ENCODE measurements at regions not wholly inside any gene's neighbourhood (a gene's known extent, or its start where the extent isn't known, plus 50 kb on each side); places are given as distances from the start of the nearest gene placed in this dataset.

DNA sequence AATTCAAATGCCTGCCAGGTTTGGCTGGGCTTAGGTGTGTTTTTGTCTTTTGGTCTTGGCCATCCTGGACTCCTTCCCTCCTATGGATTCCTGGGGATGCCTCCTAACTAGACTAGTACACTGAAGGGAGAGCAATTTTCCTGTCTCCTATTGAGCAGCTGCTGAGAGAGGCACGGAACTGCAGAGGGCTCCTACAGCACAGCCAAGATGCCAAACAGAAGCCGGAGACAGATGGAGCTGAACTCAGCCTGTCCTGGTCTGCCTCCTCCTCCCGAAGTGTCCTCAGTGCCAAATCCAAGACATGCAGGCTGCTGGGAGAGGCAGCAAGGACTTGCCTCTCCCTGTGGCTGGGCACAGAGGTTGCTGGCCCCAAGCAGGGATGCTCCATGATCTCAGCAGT is 256.6 kb upstream of the PROK2 start:
- TF ChIP-seq, protein P1, sequence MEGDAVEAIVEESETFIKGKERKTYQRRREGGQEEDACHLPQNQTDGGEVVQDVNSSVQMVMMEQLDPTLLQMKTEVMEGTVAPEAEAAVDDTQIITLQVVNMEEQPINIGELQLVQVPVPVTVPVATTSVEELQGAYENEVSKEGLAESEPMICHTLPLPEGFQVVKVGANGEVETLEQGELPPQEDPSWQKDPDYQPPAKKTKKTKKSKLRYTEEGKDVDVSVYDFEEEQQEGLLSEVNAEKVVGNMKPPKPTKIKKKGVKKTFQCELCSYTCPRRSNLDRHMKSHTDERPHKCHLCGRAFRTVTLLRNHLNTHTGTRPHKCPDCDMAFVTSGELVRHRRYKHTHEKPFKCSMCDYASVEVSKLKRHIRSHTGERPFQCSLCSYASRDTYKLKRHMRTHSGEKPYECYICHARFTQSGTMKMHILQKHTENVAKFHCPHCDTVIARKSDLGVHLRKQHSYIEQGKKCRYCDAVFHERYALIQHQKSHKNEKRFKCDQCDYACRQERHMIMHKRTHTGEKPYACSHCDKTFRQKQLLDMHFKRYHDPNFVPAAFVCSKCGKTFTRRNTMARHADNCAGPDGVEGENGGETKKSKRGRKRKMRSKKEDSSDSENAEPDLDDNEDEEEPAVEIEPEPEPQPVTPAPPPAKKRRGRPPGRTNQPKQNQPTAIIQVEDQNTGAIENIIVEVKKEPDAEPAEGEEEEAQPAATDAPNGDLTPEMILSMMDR (IDR thresholded peaks at IDR 0.05; ENCODE audit: insufficient read depth, low read length, poor library complexity, severe bottlenecking): no peak
- Histone ChIP-seq H3K27me3 (replicated peaks; ENCODE audit: control insufficient read depth, insufficient read depth, low read length) (no peaks in the 10 kb centered on the region), H3K4me3 (replicated peaks; ENCODE audit: low read depth, low read length) (no peak overlapping the region), H3K36me3 (ENCODE audit: control insufficient read depth, insufficient read depth, low read length) (no peaks in the 10 kb centered on the region)
- DNase-seq (ENCODE audit: extremely low read depth, insufficient read length): no peak

DNA sequence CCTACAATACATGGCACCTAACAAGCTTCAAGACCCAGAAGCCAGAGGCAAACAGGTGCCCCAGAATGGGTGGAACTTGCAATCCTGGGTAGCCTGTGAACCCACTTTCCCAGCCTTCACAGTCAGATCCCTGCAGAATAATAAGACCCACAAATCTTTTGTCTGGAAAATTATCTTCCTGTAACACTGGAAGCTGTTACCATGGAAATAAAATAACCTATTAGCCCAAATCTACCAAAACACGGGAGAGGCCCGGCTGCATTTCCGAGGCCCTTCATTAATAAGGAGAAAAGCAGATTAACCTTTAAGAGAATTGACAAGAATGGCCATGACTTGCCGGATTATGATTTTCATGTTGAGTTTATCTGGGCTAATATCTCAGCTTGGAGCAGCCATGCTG is 256.1 kb upstream of the PROK2 start:
- DNase-seq (ENCODE audit: extremely low read depth, insufficient read length): no peak
- Histone ChIP-seq H3K27me3 (replicated peaks; ENCODE audit: control insufficient read depth, insufficient read depth, low read length) (no peaks in the 10 kb centered on the region), H3K36me3 (ENCODE audit: control insufficient read depth, insufficient read depth, low read length) (no peaks in the 10 kb centered on the region), H3K4me3 (replicated peaks; ENCODE audit: low read depth, low read length) (no peak overlapping the region)
- TF ChIP-seq, protein P1 (IDR thresholded peaks at IDR 0.05; ENCODE audit: insufficient read depth, low read length, poor library complexity, severe bottlenecking): no peak

DNA sequence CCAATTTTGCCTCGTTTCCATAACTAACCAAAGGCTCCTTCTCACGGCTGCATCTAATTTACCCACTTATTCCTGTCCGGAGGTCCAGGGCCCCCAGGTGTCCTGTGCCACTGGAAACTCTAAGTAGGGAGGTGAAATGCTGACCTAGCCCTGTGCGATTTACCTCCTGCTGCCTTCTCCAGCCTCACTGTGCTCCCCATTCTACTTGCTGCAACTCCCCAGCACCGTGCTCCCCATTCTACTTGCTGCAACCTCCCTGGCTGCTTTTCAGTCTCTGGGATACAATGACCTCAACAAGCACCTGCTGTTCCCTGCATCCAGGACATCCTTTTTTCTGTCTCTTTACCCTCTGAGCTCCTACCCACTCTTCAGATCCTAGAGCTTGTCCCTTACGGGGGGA is 254.7 kb upstream of the PROK2 start:
- TF ChIP-seq, protein P1 (IDR thresholded peaks at IDR 0.05; ENCODE audit: insufficient read depth, low read length, poor library complexity, severe bottlenecking): no peak
- no peaks in the 10 kb centered on the region for H3K36me3 ChIP-seq (ENCODE audit: control insufficient read depth, insufficient read depth, low read length)
- no peak for DNase-seq (ENCODE audit: extremely low read depth, insufficient read length)
- H3K4me3 ChIP-seq (replicated peaks; ENCODE audit: low read depth, low read length): no peak overlapping the region
- no peaks in the 10 kb centered on the region for H3K27me3 ChIP-seq (replicated peaks; ENCODE audit: control insufficient read depth, insufficient read depth, low read length)

DNA sequence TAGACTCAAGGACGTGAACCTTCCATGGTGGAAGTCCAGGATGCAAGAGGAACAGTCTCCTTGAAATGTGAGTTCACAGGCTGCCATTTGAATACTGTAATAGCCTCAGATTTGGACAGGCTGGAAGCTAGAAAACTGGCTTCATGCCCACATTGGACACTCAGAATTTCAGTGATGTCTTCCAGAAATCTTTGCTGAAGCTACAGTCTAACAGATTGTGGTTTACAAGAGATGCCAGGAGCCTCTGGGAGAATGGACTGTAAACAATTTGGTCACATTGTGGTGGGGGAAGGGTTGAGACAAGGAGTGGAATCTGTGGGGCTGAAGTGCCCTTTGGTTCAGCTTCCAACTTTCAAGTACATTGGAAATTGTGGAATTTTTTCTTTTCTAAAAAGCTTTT is 252.0 kb upstream of the PROK2 start:
- Histone ChIP-seq H3K27me3 (replicated peaks; ENCODE audit: control insufficient read depth, insufficient read depth, low read length) (no peaks in the 10 kb centered on the region), H3K4me3 (replicated peaks; ENCODE audit: low read depth, low read length) (no peak overlapping the region), H3K36me3 (ENCODE audit: control insufficient read depth, insufficient read depth, low read length) (no peaks in the 10 kb centered on the region)
- TF ChIP-seq, protein P1 (IDR thresholded peaks at IDR 0.05; ENCODE audit: insufficient read depth, low read length, poor library complexity, severe bottlenecking): no peak
- no peak for DNase-seq (ENCODE audit: extremely low read depth, insufficient read length)

DNA sequence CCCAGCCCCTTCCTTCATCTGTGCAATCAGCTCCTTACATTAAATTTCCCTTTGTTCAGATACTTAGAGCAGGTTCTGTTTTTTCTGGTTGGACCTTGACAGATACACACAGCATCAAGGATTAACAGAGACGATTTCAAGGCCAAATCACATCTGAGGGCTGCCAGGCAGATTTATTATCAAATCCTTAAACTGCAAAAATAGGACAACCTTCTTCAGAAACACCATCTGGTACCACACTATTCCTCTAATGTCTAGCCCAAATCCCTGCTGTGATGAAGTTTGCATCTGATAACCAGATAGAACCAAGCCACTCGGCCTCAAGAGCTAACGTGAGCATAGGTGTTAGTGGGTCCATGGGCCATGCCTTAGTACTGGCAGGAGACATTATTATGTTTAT is 250.7 kb upstream of the PROK2 start:
- no peak for DNase-seq (ENCODE audit: extremely low read depth, insufficient read length)
- H3K36me3 ChIP-seq (ENCODE audit: control insufficient read depth, insufficient read depth, low read length): no peaks in the 10 kb centered on the region
- H3K4me3 ChIP-seq (replicated peaks; ENCODE audit: low read depth, low read length): no peak overlapping the region
- TF ChIP-seq, protein P1 (IDR thresholded peaks at IDR 0.05; ENCODE audit: insufficient read depth, low read length, poor library complexity, severe bottlenecking): no peak
- no peaks in the 10 kb centered on the region for H3K27me3 ChIP-seq (replicated peaks; ENCODE audit: control insufficient read depth, insufficient read depth, low read length)

DNA sequence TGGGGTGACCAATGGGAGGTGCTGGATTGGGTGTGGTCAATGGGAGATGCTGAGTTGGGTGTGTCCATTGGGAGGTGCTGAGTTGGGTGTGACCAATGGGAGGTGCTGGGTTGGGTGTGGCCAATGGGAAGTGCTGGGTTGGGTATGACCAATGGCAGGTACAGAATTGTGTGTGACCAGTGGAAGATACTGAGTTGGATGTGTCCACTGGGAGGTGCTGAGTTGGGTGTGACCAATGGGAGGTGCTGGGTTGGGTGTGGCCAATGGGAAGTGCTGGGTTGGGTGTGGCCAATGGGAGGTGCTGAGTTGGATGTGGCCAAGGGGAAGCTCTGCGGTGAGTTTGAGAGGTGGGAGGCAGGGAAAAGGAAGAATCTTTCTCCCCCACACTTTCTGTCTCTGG is 250.0 kb upstream of the PROK2 start:
- Histone ChIP-seq H3K36me3 (ENCODE audit: control insufficient read depth, insufficient read depth, low read length) (no peaks in the 10 kb centered on the region), H3K27me3 (replicated peaks; ENCODE audit: control insufficient read depth, insufficient read depth, low read length) (no peaks in the 10 kb centered on the region), H3K4me3 (replicated peaks; ENCODE audit: low read depth, low read length) (no peak overlapping the region)
- TF ChIP-seq, protein P1 (IDR thresholded peaks at IDR 0.05; ENCODE audit: insufficient read depth, low read length, poor library complexity, severe bottlenecking): no peak
- DNase-seq (ENCODE audit: extremely low read depth, insufficient read length): no peak
